IMR-90 (cell line): ENCODE measurements at regions not wholly inside any gene's neighbourhood (a gene's known extent, or its start where the extent isn't known, plus 50 kb on each side); places are given as distances from the start of the nearest gene placed in this dataset.

ENCODE experiments used
- ATAC-seq: fragments of 200-7000 bp; cut with Tn5 transposase; 2 replicates; pipeline ENCODE4 v1.9.1; 2020; ENCODE audit warnings: low read depth, mild to moderate bottlenecking, moderate library complexity
- BruUV-seq: library from RNA; stranded (reverse); fragments of 400-500 nt; replicated peaks from 2 replicates; lab custom pipeline; 2021; lab: Mats Ljungman, UMichigan
- CTCF ChIA-PET: fragments of 300-600 bp; formaldehyde crosslinking; extraction: SDS; loops from one replicate; lab custom pipeline; 2021; ENCODE audit warnings: antibody characterized with exemption; lab: Yijun Ruan, JAX
- POLR2A ChIA-PET: fragments of 300-600 bp; sonication (Branson Sonifier 250); formaldehyde crosslinking; loops from one replicate; lab custom pipeline; 2022; ENCODE audit warnings: antibody characterized with exemption; ENCODE audit not compliant: unreplicated experiment; lab: Charles Lee
- DNase-seq: peaks from one replicate; pipeline ENCODE4 v3.0.0; 2013
- H2AFZ ChIP-seq: replicated peaks from 2 replicates; pipeline ENCODE3; 2013; ENCODE audit warnings: low read length, mild to moderate bottlenecking; ENCODE audit not compliant: poor library complexity
- H2AK5ac ChIP-seq: 2 replicates; pipeline ENCODE4 v1.6.1; 2013; ENCODE audit warnings: low read depth, low read length, inconsistent platforms
- H2AK9ac ChIP-seq: replicated peaks from 2 replicates; pipeline ENCODE3; 2013; ENCODE audit warnings: mild to moderate bottlenecking, low read depth, low read length, moderate library complexity; ENCODE audit not compliant: poor library complexity
- H2BK120ac ChIP-seq: 2 replicates; pipeline ENCODE4 v1.6.1; 2013; ENCODE audit warnings: low read depth, low read length, inconsistent platforms
- H2BK15ac ChIP-seq: 3 replicates; pipeline ENCODE4 v1.6.1; 2013; ENCODE audit warnings: low read depth, low read length, inconsistent platforms
- H2BK20ac ChIP-seq: 2 replicates; pipeline ENCODE4 v1.6.1; 2013; ENCODE audit warnings: low read depth, mild to moderate bottlenecking, inconsistent platforms, low read length, moderate library complexity
- H2BK5ac ChIP-seq: 2 replicates; pipeline ENCODE4 v1.6.1; 2013; ENCODE audit warnings: mild to moderate bottlenecking, low read depth, low read length, inconsistent platforms; ENCODE audit not compliant: poor library complexity, severe bottlenecking
- H3K14ac ChIP-seq: replicated peaks from 2 replicates; pipeline ENCODE4 v1.6.1; 2013; ENCODE audit warnings: low read depth, low read length, inconsistent platforms
- H3K18ac ChIP-seq: 2 replicates; pipeline ENCODE4 v1.6.1; 2013; ENCODE audit warnings: low read depth, low read length, control low read depth
- H3K23ac ChIP-seq: 2 replicates; pipeline ENCODE4 v1.6.1; 2013; ENCODE audit warnings: low read depth, low read length, inconsistent platforms
- H3K27ac ChIP-seq: 2 replicates; pipeline ENCODE4 v1.5.1; 2013; ENCODE audit warnings: mild to moderate bottlenecking, control low read depth, low read length; ENCODE audit not compliant: insufficient read depth
- H3K27me3 ChIP-seq: 2 replicates; pipeline ENCODE4 v1.6.1; 2013; ENCODE audit warnings: low read length; ENCODE audit not compliant: control insufficient read depth, insufficient read depth
- H3K36me3 ChIP-seq: 2 replicates; pipeline ENCODE4 v1.6.1; 2013; ENCODE audit warnings: low read length, mixed read lengths; ENCODE audit not compliant: control insufficient read depth, insufficient read depth
- H3K4ac ChIP-seq: 2 replicates; pipeline ENCODE4 v1.6.1; 2013; ENCODE audit warnings: low read depth, low read length, inconsistent platforms
- H3K4me1 ChIP-seq: 2 replicates; pipeline ENCODE4 v1.6.1; 2013; ENCODE audit warnings: low read length, mixed read lengths; ENCODE audit not compliant: control insufficient read depth, insufficient read depth
- H3K4me2 ChIP-seq: 2 replicates; pipeline ENCODE4 v1.6.1; 2013; ENCODE audit warnings: low read depth, mild to moderate bottlenecking, control low read depth, low read length, moderate library complexity
- H3K4me3 ChIP-seq: 2 replicates; pipeline ENCODE4 v1.5.1; 2013; ENCODE audit warnings: low read depth, mild to moderate bottlenecking, control low read depth, low read length, moderate library complexity; ENCODE audit not compliant: insufficient read depth
- H3K56ac ChIP-seq: 2 replicates; pipeline ENCODE4 v1.6.1; 2013; ENCODE audit warnings: low read length, inconsistent platforms; ENCODE audit not compliant: insufficient read depth; ENCODE audit errors: extremely low read depth
- H3K79me1 ChIP-seq, 2 experiments: 2 replicates each; pipeline ENCODE4 v1.6.1; 2013; ENCODE audit warnings: low read length in 2 of 2, inconsistent platforms in 1 of 2, low read depth in 1 of 2
- H3K9ac ChIP-seq: 2 replicates; pipeline ENCODE4 v1.6.1; 2013; ENCODE audit warnings: low read depth, low read length, control low read depth
- H3K9me1 ChIP-seq: 2 replicates; pipeline ENCODE4 v1.6.1; 2013; ENCODE audit warnings: low read length, inconsistent platforms; ENCODE audit not compliant: insufficient read depth
- H3K9me3 ChIP-seq: 2 replicates; pipeline ENCODE4 v1.6.1; 2013; ENCODE audit warnings: low read length; ENCODE audit not compliant: control insufficient read depth, insufficient read depth
- H4K20me1 ChIP-seq: 2 replicates; pipeline ENCODE4 v1.6.1; 2013; ENCODE audit warnings: low read length, inconsistent platforms; ENCODE audit not compliant: insufficient read depth
- H4K5ac ChIP-seq: 2 replicates; pipeline ENCODE4 v1.6.1; 2013; ENCODE audit warnings: mild to moderate bottlenecking, low read depth, low read length, control low read depth
- H4K8ac ChIP-seq, 2 experiments: 2 replicates each; pipeline ENCODE4 v1.6.1; 2013; ENCODE audit warnings: low read depth in 2 of 2, low read length in 2 of 2, control low read depth in 1 of 2, inconsistent platforms in 1 of 2
- H4K91ac ChIP-seq: 2 replicates; pipeline ENCODE4 v1.6.1; 2013; ENCODE audit warnings: low read depth, low read length, inconsistent platforms; ENCODE audit not compliant: insufficient read depth
- FOS ChIP-seq: fragments of 150-350 bp; IDR thresholded peaks from 2 replicates; pipeline ENCODE4 v1.6.1; 2016; ENCODE audit warnings: low read depth, low read length
- SMC3 ChIP-seq: fragments of 150-350 bp; IDR thresholded peaks from 2 replicates; pipeline ENCODE4 v1.6.1; 2016; ENCODE audit warnings: low read depth, mild to moderate bottlenecking, antibody characterized with exemption, low read length, moderate library complexity
- WGBS, 2 experiments: methylation state at CpG; one replicate each; pipeline versions ENCODE4 v1.1.5 to v1.1.7; 2013; ENCODE audit warnings: missing lambda C conversion rate in 2 of 2; ENCODE audit not compliant: insufficient read length in 1 of 2; ENCODE audit errors: extremely low coverage in 2 of 2; 5-methylcytosine and 5-hydroxymethylcytosine counted together
- dilution Hi-C: fragments of 300-500 bp; cut with HindIII; formaldehyde crosslinking; loops from one replicate; pipeline ENCODE4 v1.14.3; 2018; ENCODE audit warnings: low sequenced_read_pairs; ENCODE audit not compliant: unreplicated experiment
- in situ Hi-C: fragments of 300-500 bp; cut with MboI; formaldehyde crosslinking; loops from 3 replicates; pipeline ENCODE4 v1.14.3; 2019; ENCODE audit warnings: low sequenced_read_pairs, inconsistent platforms, mixed read lengths
- intact Hi-C: fragments of 100-400 bp; cut with micrococcal nuclease; formaldehyde crosslinking; loops from 2 replicates; pipeline ENCODE4 v1.10.0; 2022

- Histone ChIP-seq H2AFZ (no peak overlapping the region), H3K4me2 (no peak overlapping the region), H3K36me3 (peaks cover 27% of the 10 kb centered on the region), H4K20me1 (peaks cover 91% of the 10 kb centered on the region), H2BK120ac (no peak overlapping the region), H3K56ac (no peak overlapping the region), H2BK15ac (no peak overlapping the region), H2AK9ac (no peak overlapping the region), H3K14ac (no peak overlapping the region), H3K9me3 (no peaks in the 10 kb centered on the region), H2AK5ac (no peak overlapping the region; the same call in 1 of the 2 replicates), H3K4ac (no peak overlapping the region), H3K4me1 (peaks cover 25% of the 10 kb centered on the region), H3K79me1 (peaks cover 44 to 93% of the 10 kb centered on the region in 2 experiments), H3K18ac (no peak overlapping the region), H4K91ac (no peak overlapping the region), H2BK5ac (no peak overlapping the region), H2BK20ac (no peak overlapping the region), H3K9ac (no peak overlapping the region), H4K8ac (no peak overlapping the region), H3K4me3 (no peak overlapping the region), H3K23ac (no peak overlapping the region), H3K27ac (no peak overlapping the region), H3K27me3 (no peaks in the 10 kb centered on the region), H3K9me1 (peaks cover 36% of the 10 kb centered on the region), H4K5ac (no peak overlapping the region)
- POLR2A ChIA-PET, result no interaction called here
- CTCF ChIA-PET, result no interaction called here
- intact Hi-C loops (no loop called here), in situ Hi-C loops (loop anchor here (25.0 kb wide), 1 partner anchor 467 kb away; the partner anchor contains the start of gene INHBB), dilution Hi-C loops (no loop called here)
- BruUV-seq, result no TSS peak
- TF ChIP-seq SMC3, result no peak
- peak; percentile 54 for TF ChIP-seq FOS
- DNase-seq (peak; percentile 64), ATAC-seq (peak; percentile 34)
- WGBS, 2 experiments, result 92% methylated on average over 4 of the region's 11 CpGs; no CpG with 5 or more reads in 1 of the 2 experiments
Observed at GRCh38 chr2:120803764-120804335, 68.2 kb downstream of the GLI2 start.
